Left lobe of liver (tissue), 2 donors: ENCODE measurements at regions not wholly inside any gene's neighbourhood (a gene's known extent, or its start where the extent isn't known, plus 50 kb on each side); places are given as distances from the start of the nearest gene placed in this dataset.
A peak's percentile ranks its signal among the peaks of the same experiment; 100 is the strongest.
"Not testable (repeated sequence)": the region's sequence is repeated elsewhere in the genome, so short reads cannot be mapped to it uniquely, and the experiment has no call there.

ENCODE experiments used
- ATAC-seq: fragments of 200-7000 bp; cut with Tn5 transposase; one replicate; pipeline ENCODE4 v1.9.1; 2020; ENCODE audit warnings: mild to moderate bottlenecking, moderate library complexity
- DNase-seq: peaks from one replicate; pipeline ENCODE4 v3.0.0-alpha.2; 2020; ENCODE audit warnings: low spot score
- donor health status: DM: no; HTN: no; CAD: no; lungs with moderate emphysema.
- donor health status: DM: no; HTN: yes; CAD: no.

DNA sequence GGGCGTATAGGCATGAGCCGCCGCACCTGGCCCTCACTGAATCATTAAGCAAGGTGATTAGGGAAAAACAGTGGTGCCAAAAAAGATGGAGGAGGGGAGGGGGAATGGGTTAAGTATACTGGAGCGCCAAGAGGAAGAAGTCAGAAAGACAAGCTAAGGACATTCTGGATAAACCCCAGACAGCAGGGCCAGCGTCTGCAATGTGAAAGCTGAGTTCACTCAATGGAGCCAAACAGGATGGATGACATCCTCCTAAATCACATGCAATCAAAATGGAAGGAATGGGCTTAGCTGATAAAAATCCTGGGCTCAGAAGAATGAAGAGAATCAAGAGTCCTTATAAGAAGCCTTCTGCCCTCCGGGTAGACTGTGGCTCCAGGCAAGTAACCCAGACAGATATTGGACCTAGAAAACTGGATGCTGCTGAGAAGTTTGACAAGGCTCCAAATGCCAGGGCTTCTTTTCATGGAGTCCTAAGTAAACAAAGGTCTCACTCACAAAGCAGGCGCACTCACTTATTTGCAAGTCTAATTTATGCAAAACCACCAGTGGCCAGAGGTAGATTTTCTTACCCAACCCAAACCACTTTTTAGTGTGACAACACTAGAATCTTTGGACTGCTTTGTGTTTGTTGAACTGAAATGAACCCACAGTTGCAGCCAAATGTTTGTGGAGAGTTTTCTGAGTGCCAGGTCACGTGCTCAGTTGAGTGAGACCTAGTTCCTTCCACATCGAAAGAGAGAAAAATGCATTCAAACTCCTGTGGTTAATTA lies 519.1 kb upstream of the AUTS2 start:
- peak; percentile 76 for ATAC-seq
- DNase-seq: peak; percentile 79

GRCh38 chr7:69087281-69087680 lies 511.0 kb upstream of the AUTS2 start:
- not testable (repeated sequence) for DNase-seq, ATAC-seq

GRCh38 chr7:69088185-69088584 lies 510.1 kb upstream of the AUTS2 start:
- ATAC-seq: no peak
- DNase-seq: no peak

GRCh38 chr7:69090936-69091335 lies 507.3 kb upstream of the AUTS2 start:
- ATAC-seq (no peak), DNase-seq (no peak)

GRCh38 chr7:69091521-69091920 lies 506.8 kb upstream of the AUTS2 start:
- no peak for DNase-seq
- ATAC-seq: no peak

- DNase-seq (no peak), ATAC-seq (no peak)
Measured at GRCh38 chr7:69095127-69095526, 503.1 kb upstream of the AUTS2 start.

DNA sequence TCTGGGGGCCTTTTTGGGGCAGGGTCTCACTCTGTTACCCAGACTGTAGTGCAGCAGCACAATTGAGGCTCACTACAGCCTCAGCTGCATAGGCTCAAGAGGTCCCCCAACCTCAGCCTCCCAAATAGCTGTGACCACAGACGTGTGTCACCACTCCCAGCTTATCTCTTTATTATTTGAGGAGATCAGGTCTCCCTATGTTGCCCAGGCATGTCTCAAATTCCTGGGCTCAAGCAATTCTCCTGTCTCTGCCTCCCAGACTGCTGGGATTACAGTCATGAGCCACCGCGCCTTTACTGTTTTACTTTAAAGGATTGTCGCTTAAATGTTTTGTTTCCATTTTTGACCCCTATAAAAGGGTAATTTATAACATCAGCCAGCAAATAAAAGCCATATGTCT lies 502.6 kb upstream of the AUTS2 start:
- no peak for DNase-seq
- no peak for ATAC-seq

- DNase-seq (no peak), ATAC-seq (no peak)
Measured at GRCh38 chr7:69104023-69104422, 494.3 kb upstream of the AUTS2 start.

DNA sequence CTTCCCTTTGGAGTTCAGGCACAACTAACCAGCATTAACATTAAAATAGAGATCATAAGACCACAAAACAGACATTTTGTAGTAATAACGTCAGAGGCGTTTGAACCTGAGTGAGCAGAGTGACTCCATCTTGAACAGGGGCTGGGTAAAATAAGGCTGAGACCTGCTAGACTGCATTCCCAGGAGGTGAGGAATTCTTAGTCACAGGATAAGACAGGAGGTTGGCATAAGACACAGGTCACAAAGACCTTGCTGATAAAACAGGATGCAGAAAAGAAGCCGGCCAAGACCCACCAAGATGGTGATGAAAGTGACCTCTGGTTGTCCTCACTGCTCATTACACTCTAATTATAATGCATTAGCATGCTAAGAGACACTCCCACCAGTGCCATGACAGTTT lies 493.2 kb upstream of the AUTS2 start:
- no peak for DNase-seq

GRCh38 chr7:69105981-69106380 lies 492.3 kb upstream of the AUTS2 start:
- DNase-seq (no peak), ATAC-seq (no peak)

More for the DNA sequence above, 493.2 kb upstream of the AUTS2 start:
- no peak for ATAC-seq

GRCh38 chr7:69106449-69106848 lies 491.8 kb upstream of the AUTS2 start:
- DNase-seq, ATAC-seq: not testable (repeated sequence)

GRCh38 chr7:69106946-69107345 lies 491.3 kb upstream of the AUTS2 start:
- not testable (repeated sequence) for DNase-seq, ATAC-seq

DNA sequence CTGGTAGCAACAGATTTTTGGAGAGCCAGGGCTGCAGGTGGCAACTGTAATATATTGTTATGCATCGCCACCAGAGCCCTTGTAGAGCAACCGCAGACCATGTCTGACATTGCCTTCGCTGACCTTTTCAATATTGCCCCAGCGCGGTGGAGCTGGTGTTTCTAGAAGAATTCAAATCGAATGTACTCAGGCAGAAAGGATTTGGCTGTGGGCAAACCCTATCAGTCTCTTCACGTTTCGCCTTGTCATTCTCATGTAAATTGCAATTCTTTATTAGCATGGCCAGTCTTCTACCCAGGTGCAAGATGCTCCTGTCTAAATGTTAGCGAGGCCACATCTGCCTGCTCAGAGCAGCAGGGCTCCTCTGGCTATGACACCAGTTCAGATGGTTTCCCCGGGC lies 490.2 kb upstream of the AUTS2 start:
- ATAC-seq: no peak

GRCh38 chr7:69109246-69109645 lies 489.0 kb upstream of the AUTS2 start:
- ATAC-seq (no peak), DNase-seq (no peak)

More for the DNA sequence above, 490.2 kb upstream of the AUTS2 start:
- DNase-seq: no peak

DNA sequence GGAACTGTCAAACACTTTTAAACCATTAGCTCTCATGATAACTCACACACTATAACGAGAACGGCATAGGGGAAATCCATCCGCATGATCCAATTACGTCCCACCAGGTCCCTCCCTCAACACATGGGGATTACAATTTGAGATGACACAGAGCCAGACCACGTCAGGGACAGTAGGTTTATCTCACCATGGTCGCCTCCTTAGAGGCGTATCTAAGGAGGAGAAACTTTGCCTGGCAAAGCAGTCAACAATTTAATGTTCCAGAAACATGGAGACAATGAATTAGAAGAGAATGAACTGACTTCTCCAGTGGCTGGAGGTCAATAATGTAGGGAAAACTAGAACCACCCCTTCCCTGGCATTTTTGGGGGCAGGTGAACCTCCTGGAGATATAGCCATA lies 488.4 kb upstream of the AUTS2 start:
- no peak for ATAC-seq

DNA sequence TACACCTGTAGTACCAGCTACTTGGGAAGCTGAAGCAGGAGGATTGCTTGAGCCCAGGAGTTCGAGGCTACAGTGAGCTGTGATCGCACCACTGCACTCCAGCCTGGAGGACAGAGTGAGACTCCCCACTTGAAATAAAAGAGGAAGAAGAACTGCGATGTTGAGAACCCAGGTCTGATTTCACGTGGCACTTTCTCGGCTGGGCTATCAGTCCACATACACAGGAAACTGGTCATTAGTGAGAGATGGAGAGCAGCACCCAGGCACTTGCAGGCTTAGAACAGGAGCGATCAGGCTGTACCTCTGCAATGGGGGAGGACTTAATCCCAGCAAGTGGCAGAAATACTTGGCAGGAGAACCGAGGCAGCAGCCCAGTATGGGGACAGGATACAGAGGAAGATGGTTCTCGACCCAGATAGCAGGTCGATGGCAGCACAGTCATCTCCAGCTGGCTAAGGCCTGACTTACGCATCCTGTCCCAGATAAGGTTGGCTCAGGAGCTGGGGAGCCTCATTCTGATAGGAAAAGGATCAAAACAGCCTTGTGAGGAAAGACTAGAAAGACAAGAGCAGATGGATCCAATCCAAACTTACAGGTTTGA lies 487.7 kb upstream of the AUTS2 start:
- DNase-seq (no peak), ATAC-seq (no peak)

More for the DNA sequence above, 488.4 kb upstream of the AUTS2 start:
- DNase-seq: no peak

DNA sequence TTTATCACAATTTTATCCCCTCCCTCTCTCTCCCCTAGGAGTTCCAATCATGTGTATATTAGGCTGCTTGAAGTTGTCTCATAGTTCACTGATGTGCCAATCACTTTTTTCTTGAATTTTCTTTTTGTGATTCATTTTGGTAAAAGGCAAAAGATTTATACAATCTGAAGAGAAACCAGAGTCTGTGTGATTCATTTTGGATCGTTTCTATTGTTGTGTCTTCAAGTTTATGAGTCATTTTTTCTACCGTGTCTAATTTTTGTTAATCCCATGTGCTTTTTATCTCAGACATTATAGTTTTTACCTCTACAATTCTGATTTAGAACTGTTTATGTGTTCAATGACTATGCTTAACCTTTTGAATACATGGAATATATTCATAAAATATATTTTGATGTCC lies 483.9 kb upstream of the AUTS2 start:
- ATAC-seq (no peak), DNase-seq (no peak)

DNA sequence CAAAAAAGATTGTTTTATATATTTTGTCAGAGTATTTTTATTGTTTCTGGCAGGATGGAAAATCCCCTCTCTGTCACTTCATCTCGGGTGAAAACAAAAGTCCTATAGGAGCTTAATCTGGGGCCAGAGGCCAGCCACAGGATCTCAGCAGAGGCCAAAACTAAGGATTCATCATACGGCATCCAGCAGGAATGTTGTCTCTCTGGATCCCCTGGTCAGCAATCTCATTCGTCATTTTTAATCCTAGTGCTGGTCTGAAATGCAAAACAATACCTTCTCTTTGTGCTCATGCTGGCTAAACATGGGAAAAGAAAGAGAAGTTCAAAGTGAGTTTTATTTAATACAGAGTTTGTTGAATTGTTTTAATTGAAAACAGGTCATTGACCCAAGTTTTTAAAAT lies 482.5 kb upstream of the AUTS2 start:
- DNase-seq: no peak
- ATAC-seq: no peak

- DNase-seq, ATAC-seq: not testable (repeated sequence)
Measured at GRCh38 chr7:69116196-69116595, 482.1 kb upstream of the AUTS2 start.

GRCh38 chr7:69122953-69123352 lies 475.3 kb upstream of the AUTS2 start:
- DNase-seq (no peak), ATAC-seq (no peak)

DNA sequence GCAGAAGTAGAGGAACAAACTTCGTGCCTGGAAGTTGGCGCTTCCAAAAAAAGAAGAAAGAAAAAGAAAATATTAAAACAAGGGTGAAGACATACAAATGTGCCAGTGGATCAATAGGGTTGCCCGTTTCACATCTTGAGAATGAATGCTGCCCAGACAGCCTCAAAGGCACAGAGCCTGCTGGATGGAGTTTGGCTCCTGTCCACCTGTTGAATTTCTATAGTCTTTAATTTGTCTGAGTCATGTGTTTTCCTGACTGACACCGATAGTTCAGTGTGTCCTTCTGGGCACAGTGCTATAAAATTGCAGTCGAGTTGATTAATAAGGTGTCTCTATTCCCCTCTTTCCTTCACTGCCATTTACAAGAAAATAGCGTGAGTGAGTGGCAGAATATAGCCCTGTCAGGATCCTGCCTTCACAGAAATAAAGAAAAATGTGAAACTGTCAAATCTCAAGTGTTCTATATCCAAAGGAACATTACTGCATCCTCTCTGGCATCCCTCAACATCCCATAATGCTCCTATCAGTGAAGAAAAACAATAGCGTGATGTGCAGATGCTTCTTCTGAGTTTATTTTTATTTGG lies 471.3 kb upstream of the AUTS2 start:
- ATAC-seq: no peak
- DNase-seq: no peak

DNA sequence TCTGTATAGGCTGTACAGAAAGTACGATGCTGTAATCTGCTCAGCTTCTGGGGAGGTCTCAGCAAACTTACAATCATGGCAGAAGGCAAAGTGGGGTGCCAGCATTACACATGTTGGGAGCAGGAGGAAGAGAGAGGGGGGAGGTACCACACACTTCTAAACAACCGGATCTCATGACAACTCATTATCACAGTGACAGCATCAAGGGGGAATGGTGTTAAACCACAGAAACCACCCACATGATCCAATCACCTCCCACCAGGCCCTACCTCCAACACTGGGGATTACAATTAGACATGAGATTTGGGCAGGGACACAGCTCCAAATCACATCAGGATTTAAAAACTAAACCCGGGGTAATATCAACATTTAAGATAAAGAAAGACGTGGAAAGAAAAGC lies 468.8 kb upstream of the AUTS2 start:
- ATAC-seq (no peak), DNase-seq (no peak)
